Mesodermal cell (in vitro differentiated cells): ENCODE measurements at regions not wholly inside any gene's neighbourhood (a gene's known extent, or its start where the extent isn't known, plus 50 kb on each side); places are given as distances from the start of the nearest gene placed in this dataset.

Experiments used
- H3K27ac ChIP-seq: 2 replicates; pipeline ENCODE4 v1.7.0; 2013; ENCODE audit warnings: mild to moderate bottlenecking, low read depth, low read length, moderate library complexity; ENCODE audit not compliant: severe bottlenecking
- H3K36me3 ChIP-seq: 2 replicates; pipeline ENCODE4 v1.7.1; 2013; ENCODE audit warnings: mild to moderate bottlenecking, low read length, moderate library complexity; ENCODE audit not compliant: control insufficient read depth, insufficient read depth
- H3K4me1 ChIP-seq: one replicate; pipeline ENCODE4 v1.7.1; 2013; ENCODE audit warnings: mild to moderate bottlenecking, low read length; ENCODE audit not compliant: insufficient read depth, control insufficient read depth, poor library complexity, severe bottlenecking
- H3K4me3 ChIP-seq: 2 replicates; pipeline ENCODE4 v1.7.0; 2013; ENCODE audit warnings: low read length, control low read depth, mild to moderate bottlenecking; ENCODE audit not compliant: insufficient read depth, poor library complexity, severe bottlenecking; ENCODE audit errors: extremely low read depth
- H3K9me3 ChIP-seq: 2 replicates; pipeline ENCODE4 v1.7.1; 2013; ENCODE audit warnings: mild to moderate bottlenecking, low read length, moderate library complexity; ENCODE audit not compliant: control insufficient read depth
- WGBS, 2 experiments: methylation state at CpG; one replicate each; pipeline ENCODE4 v1.1.5; 2013; ENCODE audit warnings: missing lambda C conversion rate in 2 of 2; ENCODE audit not compliant: insufficient coverage in 2 of 2; 5-methylcytosine and 5-hydroxymethylcytosine counted together

GRCh38 chr15:36373550-36373949 is 205.9 kb upstream of the CDIN1 start:
- H3K9me3 ChIP-seq = no peaks in the 10 kb centered on the region
- peaks cover 24% of the 10 kb centered on the region for H3K4me1 ChIP-seq
- H3K36me3 ChIP-seq = no peaks in the 10 kb centered on the region
- WGBS, 2 experiments = no CpG with 5 or more reads among the region's 3 CpGs
- no peak overlapping the region for H3K4me3 ChIP-seq
- H3K27ac ChIP-seq = no peak overlapping the region

- no peak overlapping the region for H3K27ac ChIP-seq
- no peaks in the 10 kb centered on the region for H3K9me3 ChIP-seq
- H3K4me3 ChIP-seq = no peak overlapping the region
- H3K4me1 ChIP-seq = no peaks in the 10 kb centered on the region
- H3K36me3 ChIP-seq = no peaks in the 10 kb centered on the region
Observed at GRCh38 chr15:36389107-36389506, 190.3 kb upstream of the CDIN1 start.

GRCh38 chr15:36390491-36390890 is 188.9 kb upstream of the CDIN1 start:
- H3K4me3 ChIP-seq = no peak overlapping the region
- no peaks in the 10 kb centered on the region for H3K9me3 ChIP-seq
- H3K4me1 ChIP-seq = no peaks in the 10 kb centered on the region
- WGBS, 2 experiments = 100% methylated on average over 1 of the region's 2 CpGs; no CpG with 5 or more reads in 1 of the 2 experiments
- no peaks in the 10 kb centered on the region for H3K36me3 ChIP-seq
- H3K27ac ChIP-seq = no peak overlapping the region

- Histone ChIP-seq H3K27ac (no peak overlapping the region), H3K36me3 (no peaks in the 10 kb centered on the region), H3K9me3 (no peaks in the 10 kb centered on the region), H3K4me3 (no peak overlapping the region), H3K4me1 (no peaks in the 10 kb centered on the region)
- 90 to 100% methylated on average over 1 to 2 of the region's 4 CpGs for whole genome bisulfite sequencing, 2 experiments
Observed at GRCh38 chr15:36392676-36393266, 186.7 kb upstream of the CDIN1 start.

GRCh38 chr15:36398212-36398611 is 181.2 kb upstream of the CDIN1 start:
- no CpG with 5 or more reads among the region's 3 CpGs for WGBS, 2 experiments
- no peak overlapping the region for H3K27ac ChIP-seq
- no peaks in the 10 kb centered on the region for H3K9me3 ChIP-seq
- H3K36me3 ChIP-seq = no peaks in the 10 kb centered on the region
- no peak overlapping the region for H3K4me3 ChIP-seq
- no peaks in the 10 kb centered on the region for H3K4me1 ChIP-seq

GRCh38 chr15:36399276-36399675 is 180.2 kb upstream of the CDIN1 start:
- no peaks in the 10 kb centered on the region for H3K36me3 ChIP-seq
- WGBS, 2 experiments = 91 to 98% methylated on average over 5 to 7 of the region's 9 CpGs
- H3K4me3 ChIP-seq = no peak overlapping the region
- no peak overlapping the region for H3K27ac ChIP-seq
- no peaks in the 10 kb centered on the region for H3K4me1 ChIP-seq
- H3K9me3 ChIP-seq = no peaks in the 10 kb centered on the region

GRCh38 chr15:36400936-36401585 is 178.4 kb upstream of the CDIN1 start:
- no peak overlapping the region for H3K4me3 ChIP-seq
- no peaks in the 10 kb centered on the region for H3K4me1 ChIP-seq
- no peaks in the 10 kb centered on the region for H3K36me3 ChIP-seq
- H3K27ac ChIP-seq = no peak overlapping the region
- H3K9me3 ChIP-seq = no peaks in the 10 kb centered on the region
- 100% methylated on average over 1 of the region's 3 CpGs for WGBS, 2 experiments

- Histone ChIP-seq H3K36me3 (no peaks in the 10 kb centered on the region), H3K27ac (no peak overlapping the region), H3K4me1 (peaks cover 5% of the 10 kb centered on the region), H3K4me3 (no peak overlapping the region), H3K9me3 (no peaks in the 10 kb centered on the region)
- WGBS, 2 experiments = no CpG with 5 or more reads among the region's 3 CpGs
Observed at GRCh38 chr15:36401586-36401966, 177.8 kb upstream of the CDIN1 start.

- 50 to 66% methylated on average over 2 to 3 of the region's 5 CpGs for WGBS, 2 experiments
- H3K36me3 ChIP-seq = no peaks in the 10 kb centered on the region
Observed at GRCh38 chr15:36403351-36403750, 176.1 kb upstream of the CDIN1 start.

GRCh38 chr15:36406366-36406765 is 173.1 kb upstream of the CDIN1 start:
- no peaks in the 10 kb centered on the region for H3K9me3 ChIP-seq
- no peak overlapping the region for H3K27ac ChIP-seq
- 62 to 70% methylated on average over 2 to 3 of the region's 3 CpGs for WGBS, 2 experiments
- H3K36me3 ChIP-seq = no peaks in the 10 kb centered on the region
- H3K4me1 ChIP-seq = peaks cover 14% of the 10 kb centered on the region
- H3K4me3 ChIP-seq = no peak overlapping the region

More at GRCh38 chr15:36403351-36403750, 176.1 kb upstream of the CDIN1 start:
- Histone ChIP-seq H3K4me3 (no peak overlapping the region), H3K4me1 (peaks cover 14% of the 10 kb centered on the region), H3K9me3 (no peaks in the 10 kb centered on the region), H3K27ac (no peak overlapping the region)

GRCh38 chr15:36406911-36407310 is 172.5 kb upstream of the CDIN1 start:
- H3K36me3 ChIP-seq = no peaks in the 10 kb centered on the region
- no peak overlapping the region for H3K27ac ChIP-seq
- 40% methylated on average over 1 of the region's 3 CpGs; no CpG with 5 or more reads in 1 of the 2 experiments for WGBS, 2 experiments
- H3K4me3 ChIP-seq = no peak overlapping the region
- no peaks in the 10 kb centered on the region for H3K9me3 ChIP-seq
- H3K4me1 ChIP-seq = peaks cover 14% of the 10 kb centered on the region
